Heart left ventricle (tissue), 16 donors: ENCODE measurements at regions not wholly inside any gene's neighbourhood (a gene's known extent, or its start where the extent isn't known, plus 50 kb on each side); places are given as distances from the start of the nearest gene placed in this dataset.

Source experiments
- ATAC-seq, 4 donors: fragments of 200-7000 bp; cut with Tn5 transposase; one replicate each; pipeline ENCODE4 v1.9.1; 2020 to 2022; ENCODE audit warnings: moderate library complexity in 4 of 4, mild to moderate bottlenecking in 3 of 4, moderate number of reproducible peaks in 1 of 4
- DNase-seq, 5 donors: peaks; one replicate each; pipeline ENCODE4 v3.0.0-alpha.2; 2020
- H3K27ac ChIP-seq, 12 donors: fragments of 200-600 bp; sonication (generic) in 4 of 12; one replicate each; pipeline versions ENCODE4 v1.5.0 to v1.8.0; 2016 to 2022; ENCODE audit warnings: mild to moderate bottlenecking in 2 of 12
- H3K27me3 ChIP-seq, 9 donors: fragments of 200-600 bp; sonication (generic) in 2 of 9; one replicate each; pipeline versions ENCODE4 v1.5.1 to v1.8.0; 2016 to 2022; ENCODE audit warnings: mild to moderate bottlenecking in 3 of 9
- H3K36me3 ChIP-seq, 9 donors: fragments of 200-600 bp; sonication (generic) in 2 of 9; one replicate each; pipeline versions ENCODE4 v1.5.0 to v1.8.0; 2018 to 2022; ENCODE audit warnings: mild to moderate bottlenecking in 2 of 9
- H3K4me1 ChIP-seq, 12 donors: fragments of 200-600 bp; sonication (generic) in 4 of 12; one replicate each; pipeline versions ENCODE4 v1.5.0 to v1.8.0; 2016 to 2022; ENCODE audit warnings: mild to moderate bottlenecking in 3 of 12
- H3K4me3 ChIP-seq, 12 donors: fragments of 200-600 bp; sonication (generic) in 4 of 12; one replicate each; pipeline versions ENCODE4 v1.5.0 to v1.8.0; 2017 to 2022; ENCODE audit warnings: mild to moderate bottlenecking in 9 of 12, moderate library complexity in 4 of 12
- H3K9me3 ChIP-seq, 12 donors: fragments of 200-600 bp; sonication (generic) in 4 of 12; one replicate each; pipeline versions ENCODE4 v1.5.0 to v1.8.0; 2016 to 2022; ENCODE audit warnings: mild to moderate bottlenecking in 1 of 12
- POLR2A ChIP-seq, 2 donors: fragments of 450-650 bp; IDR thresholded peaks; one replicate each; pipeline ENCODE4 v1.6.1; 2017; ENCODE audit warnings: antibody characterized with exemption in 2 of 2, mild to moderate bottlenecking in 2 of 2, moderate library complexity in 2 of 2
- WGBS, 4 donors: extraction: QIAGEN DNeasy Blood & Tissue Kit in 2 of 4; methylation state at CpG; one replicate each; pipeline versions ENCODE4 v1.1.5 to v1.1.7; 2013 to 2018; 5-methylcytosine and 5-hydroxymethylcytosine counted together
- intact Hi-C, 10 donors: fragments of 100-400 bp; cut with DNase I; formaldehyde crosslinking; loops; one replicate each; pipeline versions ENCODE4 v1.11.1 to v1.14.2; 2022
- TF ChIP-seq, protein P1 (sequence below), 12 donors: fragments of 200-600 bp; sonication (generic) in 4 of 12; IDR thresholded peaks; one replicate each; pipeline versions ENCODE4 v1.5.0 to v1.8.0; 2018 to 2022; ENCODE audit warnings: antibody characterized with exemption in 12 of 12, mild to moderate bottlenecking in 5 of 12
- donor health status: ischemic (EF 13 %, LVEDD 7.1; RV severe dilation, severe dysfunction).
- donor health status: healthy with polysubstance abuse.
- donor health status: DM: no; HTN: yes; CAD: no.
- donor health status: DM: no; HTN: no; CAD: no.
- donor health status: ischemic (EF 25% LVEDD 6.9; RV normal size, moderate dysfunction).
- donor health status: ischemic (EF 25% LVEDD 5.7; RV mildly dilated, moderate dysfunction).
- donor health status: healthy.
- donor health status: DM: yes; HTN: yes; CAD: no.
- donor health status: ischemic (EF 35%, LVEDD 5.7; RV mildly dilated, moderate dysfunction).
- donor health status: nonischemic (EF 11% LVEDD 7.7; RV severe dilation, severe dysfunction).
- donor health status: DM: yes; HTN: yes; CAD: no.
- donor health status: PGD.
- donor health status: ischemic (EF 29% LVEDD 5.4; RV normal size, mild dysfunction).
- donor health status: nonischemic (EF 23%, LVEDD 6.1; RV moderate dilation, normal function).

DNA sequence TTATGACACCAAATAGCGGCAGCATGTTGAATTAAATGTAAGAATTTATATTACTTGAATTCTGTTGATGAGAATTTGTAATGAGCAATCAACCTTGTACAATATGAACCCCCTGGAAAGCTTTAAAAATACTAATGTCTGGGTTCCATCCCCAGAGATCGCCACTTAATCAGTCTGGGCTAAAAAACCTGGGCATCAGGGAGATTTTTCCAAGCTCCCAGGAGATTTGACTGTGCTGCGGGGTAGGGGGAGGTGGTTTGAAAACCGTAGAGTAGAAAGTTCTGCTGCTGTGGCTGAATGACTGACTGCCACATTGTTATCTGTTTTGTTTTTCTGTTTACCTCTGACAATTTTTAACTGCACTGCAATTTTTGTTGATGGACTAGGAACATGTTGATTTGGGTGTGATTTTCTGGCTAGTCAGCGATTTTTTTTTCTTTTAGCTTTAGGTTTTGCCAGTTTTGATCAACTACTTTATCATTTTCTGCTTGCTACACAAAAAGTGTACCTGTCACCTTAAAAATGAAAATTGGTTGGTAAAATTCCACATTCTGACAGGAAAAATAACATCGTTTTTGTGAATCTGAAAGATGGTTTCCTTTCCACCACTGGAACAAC lies 79.3 kb downstream of the PCTP start:
- ATAC-seq: no peak
- Histone ChIP-seq H3K9me3 (no peaks in the 10 kb centered on the region), H3K36me3 (no peaks in the 10 kb centered on the region), H3K27me3 (no peaks in the 10 kb centered on the region), H3K4me1 (no peaks in the 10 kb centered on the region), H3K4me3 (no peak overlapping the region), H3K27ac (no peak overlapping the region)
- DNase-seq: no peak
- intact Hi-C loops: loop anchor here in 4 of 10 donors (5.0 to 10.0 kb wide), 2 partner anchors 55 to 303 kb away; no protein-coding TSS in a partner anchor
- 81 to 84% (median 82%) methylated on average over 6 of the region's 6 CpGs for WGBS, 4 donors
- TF ChIP-seq, protein P1, sequence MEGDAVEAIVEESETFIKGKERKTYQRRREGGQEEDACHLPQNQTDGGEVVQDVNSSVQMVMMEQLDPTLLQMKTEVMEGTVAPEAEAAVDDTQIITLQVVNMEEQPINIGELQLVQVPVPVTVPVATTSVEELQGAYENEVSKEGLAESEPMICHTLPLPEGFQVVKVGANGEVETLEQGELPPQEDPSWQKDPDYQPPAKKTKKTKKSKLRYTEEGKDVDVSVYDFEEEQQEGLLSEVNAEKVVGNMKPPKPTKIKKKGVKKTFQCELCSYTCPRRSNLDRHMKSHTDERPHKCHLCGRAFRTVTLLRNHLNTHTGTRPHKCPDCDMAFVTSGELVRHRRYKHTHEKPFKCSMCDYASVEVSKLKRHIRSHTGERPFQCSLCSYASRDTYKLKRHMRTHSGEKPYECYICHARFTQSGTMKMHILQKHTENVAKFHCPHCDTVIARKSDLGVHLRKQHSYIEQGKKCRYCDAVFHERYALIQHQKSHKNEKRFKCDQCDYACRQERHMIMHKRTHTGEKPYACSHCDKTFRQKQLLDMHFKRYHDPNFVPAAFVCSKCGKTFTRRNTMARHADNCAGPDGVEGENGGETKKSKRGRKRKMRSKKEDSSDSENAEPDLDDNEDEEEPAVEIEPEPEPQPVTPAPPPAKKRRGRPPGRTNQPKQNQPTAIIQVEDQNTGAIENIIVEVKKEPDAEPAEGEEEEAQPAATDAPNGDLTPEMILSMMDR (IDR thresholded peaks at IDR 0.05): no peak
- TF ChIP-seq POLR2A (IDR thresholded peaks at IDR 0.05): no peak

DNA sequence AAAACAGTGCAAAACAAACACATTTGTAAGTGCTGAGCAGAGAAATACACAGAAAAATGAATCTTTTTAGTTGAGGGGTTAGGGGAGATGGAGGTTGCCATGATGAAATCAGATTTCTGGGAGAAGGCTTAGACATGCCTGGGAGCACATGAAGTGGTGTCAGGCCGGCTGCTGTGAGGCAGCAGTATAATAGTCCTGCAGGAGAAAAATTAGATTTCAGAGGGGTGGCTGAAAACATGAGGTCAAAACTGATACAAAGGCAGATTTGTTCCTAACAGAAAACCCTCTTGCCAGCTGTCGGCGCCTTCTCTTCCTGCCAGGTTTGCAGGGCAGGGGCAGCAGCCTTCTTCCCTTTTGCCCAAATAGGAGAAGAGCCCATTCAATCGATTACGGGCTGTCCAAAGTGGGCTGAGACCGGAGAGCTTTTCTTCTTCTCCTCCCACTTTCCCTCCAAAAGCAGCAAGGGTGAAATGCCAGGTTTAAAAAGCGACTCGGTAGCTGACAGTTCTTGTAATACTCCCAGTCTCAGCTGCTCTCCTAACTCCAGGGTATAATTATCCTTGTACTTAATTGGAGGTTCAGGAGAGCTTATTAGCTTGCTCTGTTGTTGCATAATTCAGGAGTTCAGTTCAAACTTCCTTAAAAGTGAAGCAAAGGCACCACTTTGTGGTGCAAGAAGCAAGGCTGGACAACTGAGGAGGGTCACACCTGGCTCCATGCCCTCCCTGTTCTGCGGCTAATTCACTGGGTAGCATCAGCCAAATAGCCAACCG lies 80.0 kb downstream of the PCTP start:
- H3K36me3 ChIP-seq: no peaks in the 10 kb centered on the region
- ATAC-seq (no peak), DNase-seq (no peak)
- no peak overlapping the region for H3K27ac ChIP-seq
- H3K9me3 ChIP-seq: no peaks in the 10 kb centered on the region
- TF ChIP-seq, protein P1 (IDR thresholded peaks at IDR 0.05): no peak
- TF ChIP-seq POLR2A (IDR thresholded peaks at IDR 0.05): no peak
- WGBS, 4 donors: 86 to 90% (median 88%) methylated on average over 10 of the region's 10 CpGs
- no peak overlapping the region for H3K4me3 ChIP-seq
- no peaks in the 10 kb centered on the region for H3K4me1 ChIP-seq
- no peaks in the 10 kb centered on the region for H3K27me3 ChIP-seq
- intact Hi-C loops: no loop called here

DNA sequence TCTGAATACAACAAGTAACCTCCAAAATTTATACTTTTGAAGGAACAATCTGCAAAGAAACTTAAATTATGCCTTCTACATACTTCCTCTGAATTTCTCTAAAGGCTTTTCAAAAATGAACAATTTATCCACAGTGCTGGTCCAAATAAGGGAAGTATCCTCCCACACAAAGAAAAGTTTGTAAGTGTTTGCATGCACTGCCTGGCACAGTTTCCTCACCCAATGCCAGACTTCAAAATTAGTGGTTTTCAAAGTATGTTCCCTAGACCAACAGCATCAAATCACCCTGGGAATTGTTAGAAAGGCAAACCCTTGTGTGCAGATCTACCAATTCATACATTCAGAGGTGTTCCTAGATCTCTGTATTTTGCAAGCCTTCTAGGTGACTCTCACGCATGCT lies 82.5 kb downstream of the PCTP start:
- H3K27ac ChIP-seq: no peak overlapping the region
- TF ChIP-seq, protein P1 (IDR thresholded peaks at IDR 0.05): no peak
- TF ChIP-seq POLR2A (IDR thresholded peaks at IDR 0.05): no peak
- WGBS, 4 donors: 94 to 97% (median 96%) methylated on average over 1 of the region's 1 CpG

DNA sequence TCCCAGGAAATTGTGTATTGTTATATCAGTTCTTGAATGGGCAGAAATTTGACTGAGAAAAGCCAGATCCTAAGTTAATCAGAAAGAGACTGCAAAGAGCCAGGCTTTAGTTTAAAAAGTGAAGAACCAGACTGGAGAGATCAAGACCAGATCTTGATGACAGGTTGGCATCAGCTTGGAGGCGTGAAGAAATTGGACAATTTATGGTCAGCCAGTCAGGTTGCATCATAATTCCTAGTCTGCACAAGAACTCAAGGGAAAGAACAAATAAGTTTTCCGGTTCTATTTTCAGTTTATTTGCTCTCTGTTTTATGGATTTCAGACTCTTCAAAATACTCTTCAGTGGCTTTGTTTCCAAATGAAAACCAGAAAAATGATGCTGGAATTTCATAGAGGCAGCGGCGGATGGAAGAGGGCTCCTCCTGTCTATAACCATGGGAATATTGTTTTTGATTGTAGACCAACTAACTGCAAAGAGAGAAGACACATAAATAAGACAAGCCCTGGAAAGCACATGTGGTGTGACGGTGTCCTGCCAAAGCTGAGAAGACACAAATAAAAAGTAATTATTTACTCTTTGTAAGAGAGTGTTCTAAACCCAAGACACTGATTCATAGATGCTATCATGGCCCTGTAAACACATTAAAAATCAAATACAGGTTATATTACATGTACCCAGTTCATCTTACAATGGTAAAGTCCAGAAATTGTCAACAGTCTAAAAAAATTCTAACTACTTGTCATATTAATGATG lies 91.7 kb downstream of the PCTP start:
- H3K4me1 ChIP-seq: peaks cover 0 to 6% (median 0%) of the 10 kb centered on the region in 12 donors
- no peak for TF ChIP-seq POLR2A (IDR thresholded peaks at IDR 0.05)
- TF ChIP-seq, protein P1 (IDR thresholded peaks at IDR 0.05): no peak
- intact Hi-C loops: loop anchor here in 9 of 10 donors (10.0 kb wide), 4 partner anchors 482 to 872 kb away; no protein-coding TSS in a partner anchor
- DNase-seq: no peak
- H3K27me3 ChIP-seq: no peaks in the 10 kb centered on the region
- ATAC-seq: no peak
- H3K36me3 ChIP-seq: no peaks in the 10 kb centered on the region
- H3K9me3 ChIP-seq: no peaks in the 10 kb centered on the region
- H3K4me3 ChIP-seq: no peak overlapping the region
- H3K27ac ChIP-seq: no peak overlapping the region
- 81 to 92% (median 89%) methylated on average over 5 of the region's 5 CpGs for WGBS, 4 donors

More for the DNA sequence above, 82.5 kb downstream of the PCTP start:
- H3K36me3 ChIP-seq: no peaks in the 10 kb centered on the region
- ATAC-seq (no peak), DNase-seq (no peak)
- intact Hi-C loops: no loop called here
- H3K4me1 ChIP-seq: no peaks in the 10 kb centered on the region
- no peaks in the 10 kb centered on the region for H3K9me3 ChIP-seq
- no peak overlapping the region for H3K4me3 ChIP-seq
- no peaks in the 10 kb centered on the region for H3K27me3 ChIP-seq
